HCT116 (cell line): ENCODE measurements at regions not wholly inside any gene's neighbourhood (a gene's known extent, or its start where the extent isn't known, plus 50 kb on each side); places are given as distances from the start of the nearest gene placed in this dataset.

Experiments used
- ATAC-seq: fragments of 200-7000 bp; cut with Tn5 transposase; 2 replicates; pipeline ENCODE4 v1.9.1; 2020; ENCODE audit warnings: mild to moderate bottlenecking, moderate library complexity
- BruUV-seq: library from RNA; stranded (reverse); fragments of 400-500 nt; replicated peaks from 2 replicates; lab custom pipeline; 2021; lab: Mats Ljungman, UMichigan
- CTCF ChIA-PET: fragments of 300-600 bp; sonication (Branson Sonifier 250); formaldehyde crosslinking; loops from one replicate; lab custom pipeline; 2021; ENCODE audit warnings: antibody characterized with exemption; lab: Charles Lee
- POLR2A ChIA-PET: fragments of 300-600, 350-600 bp; sonication (Branson Sonifier 250); formaldehyde crosslinking; loops from one replicate; lab custom pipeline; 2021; ENCODE audit warnings: antibody characterized with exemption; lab: Charles Lee
- RAD21 ChIA-PET, 2 experiments: fragments of 300-600 bp; sonication (Branson Sonifier 250); formaldehyde crosslinking; loops; one replicate each; lab custom pipeline; 2023; ENCODE audit warnings: low total read pairs in 2 of 2; ENCODE audit not compliant: uncharacterized antibody in 2 of 2, unreplicated experiment in 2 of 2, low non-redundant PET in 1 of 2; lab: Charles Lee
- DNase-seq: peaks from one replicate; pipeline ENCODE4 v3.0.0-alpha.2; 2010; ENCODE audit warnings: low read depth, low spot score
- H2AFZ ChIP-seq: fragments of 200-600 bp; shearing (Covaris generic), sonication (generic); 2 replicates; pipeline ENCODE4 v1.6.1; 2017; ENCODE audit warnings: low read depth, mixed run types, mixed read lengths, antibody characterized with exemption, low read length; ENCODE audit not compliant: poor library complexity, severe bottlenecking
- H3K27ac ChIP-seq: 2 replicates; pipeline ENCODE4 v1.5.1; 2012; ENCODE audit warnings: low read depth, low read length
- H3K27me3 ChIP-seq: fragments of 200-600 bp; sonication (generic); 2 replicates; pipeline ENCODE4 v1.6.1; 2016; ENCODE audit warnings: mixed run types, low read length, mixed read lengths; ENCODE audit not compliant: insufficient read depth
- H3K36me3 ChIP-seq, 2 experiments: fragments of 200-500 bp in 1 of 2; fragments of 200-600 bp in 1 of 2; sonication (Bioruptor generic) in 1 of 2; sonication (generic) in 1 of 2; 2 replicates each; pipeline versions ENCODE4 v1.5.1 to v1.6.1; 2014 to 2016; ENCODE audit warnings: low read length in 2 of 2, inconsistent platforms in 1 of 2, mixed read lengths in 1 of 2, mixed run types in 1 of 2; ENCODE audit not compliant: insufficient read depth in 2 of 2, control insufficient read depth in 1 of 2
- H3K4me1 ChIP-seq, 2 experiments: fragments of 200-600 bp in 1 of 2; sonication (generic) in 1 of 2; 2 replicates each; pipeline versions ENCODE4 v1.5.1 to v1.6.1; 2012 to 2017; ENCODE audit warnings: low read length in 2 of 2, inconsistent platforms in 1 of 2, mild to moderate bottlenecking in 1 of 2, mixed read lengths in 1 of 2, mixed run types in 1 of 2, moderate library complexity in 1 of 2; ENCODE audit not compliant: insufficient read depth in 2 of 2, control insufficient read depth in 1 of 2
- H3K4me2 ChIP-seq: fragments of 200-600 bp; sonication (generic); 2 replicates; pipeline ENCODE4 v1.6.1; 2017; ENCODE audit warnings: mixed run types, low read length, mixed read lengths
- H3K4me3 ChIP-seq, 2 experiments: fragments of 200-600 bp in 1 of 2; sonication (generic) in 1 of 2; replicated peaks in 1 of 2; 2 replicates each; pipeline ENCODE4 v1.5.1; 2011 to 2016; ENCODE audit warnings: low read length in 2 of 2, control low read depth in 1 of 2, low read depth in 1 of 2, mild to moderate bottlenecking in 1 of 2, mixed read lengths in 1 of 2, mixed run types in 1 of 2
- H3K79me2 ChIP-seq: fragments of 200-600 bp; sonication (generic); 2 replicates; pipeline ENCODE4 v1.6.1; 2017; ENCODE audit warnings: mild to moderate bottlenecking, mixed run types, low read length, moderate library complexity, mixed read lengths; ENCODE audit not compliant: insufficient read depth
- H3K9ac ChIP-seq: fragments of 200-600 bp; sonication (generic); 2 replicates; pipeline ENCODE4 v1.6.1; 2016; ENCODE audit warnings: low read length, mixed read lengths
- H3K9me2 ChIP-seq: fragments of 200-600 bp; sonication (generic), shearing (Covaris generic); 2 replicates; pipeline ENCODE4 v1.6.1; 2017; ENCODE audit warnings: mixed run types, mild to moderate bottlenecking, moderate library complexity; ENCODE audit not compliant: insufficient read depth
- H3K9me3 ChIP-seq, 2 experiments: fragments of 200-500 bp in 1 of 2; fragments of 200-600 bp in 1 of 2; sonication (Bioruptor generic) in 1 of 2; sonication (generic) in 1 of 2; 2 replicates each; pipeline ENCODE4 v1.6.1; 2014 to 2017; ENCODE audit warnings: low read length in 2 of 2, mixed read lengths in 2 of 2, inconsistent platforms in 1 of 2, low read depth in 1 of 2, mild to moderate bottlenecking in 1 of 2, mixed run types in 1 of 2, moderate library complexity in 1 of 2; ENCODE audit not compliant: control insufficient read depth in 1 of 2, insufficient read depth in 1 of 2
- H4K20me1 ChIP-seq: fragments of 200-600 bp; sonication (generic), shearing (Covaris generic); 2 replicates; pipeline ENCODE4 v1.6.1; 2017; ENCODE audit warnings: mixed run types, mild to moderate bottlenecking, moderate library complexity; ENCODE audit not compliant: insufficient read depth
- EZH2 ChIP-seq: fragments of 200-600 bp; sonication (generic); IDR thresholded peaks from 2 replicates; pipeline ENCODE4 v1.6.1; 2017; ENCODE audit warnings: antibody characterized with exemption, mixed run types
- FOSL1 ChIP-seq: IDR thresholded peaks from 2 replicates; pipeline ENCODE4 v1.6.1; 2012; ENCODE audit warnings: low read depth
- POLR2AphosphoS5 ChIP-seq: IDR thresholded peaks from 2 replicates; pipeline ENCODE4 v1.6.1; 2011; ENCODE audit warnings: mild to moderate bottlenecking, low read depth, low read length, moderate library complexity
- RAD21 ChIP-seq: IDR thresholded peaks from 2 replicates; pipeline ENCODE4 v1.6.1; 2012; ENCODE audit warnings: low read depth, mild to moderate bottlenecking
- SIN3A ChIP-seq: IDR thresholded peaks from 2 replicates; pipeline ENCODE4 v1.6.1; 2012; ENCODE audit warnings: low read depth
- SP1 ChIP-seq: IDR thresholded peaks from 2 replicates; pipeline ENCODE4 v1.6.1; 2012; ENCODE audit warnings: low read depth
- YY1 ChIP-seq: IDR thresholded peaks from 2 replicates; pipeline ENCODE4 v1.6.1; 2011; ENCODE audit warnings: low read length, low read depth, moderate library complexity, mild to moderate bottlenecking; ENCODE audit not compliant: insufficient replicate concordance; ENCODE audit errors: extremely low read depth
- ZFX ChIP-seq: fragments of 450-650 bp; IDR thresholded peaks from 2 replicates; pipeline ENCODE4 v1.6.1; 2017
- intact Hi-C: fragments of 100-400 bp; cut with micrococcal nuclease; formaldehyde crosslinking; loops from 2 replicates; pipeline ENCODE4 v1.10.0; 2022
- TF ChIP-seq, protein P1 (sequence below), 3 experiments: fragments of 200-600 bp in 1 of 3; sonication (generic) in 1 of 3; IDR thresholded peaks in 2 of 3; conservative IDR thresholded peaks in 1 of 3; 2 replicates each; pipeline ENCODE4 v1.5.1; 2012 to 2017; ENCODE audit warnings: low read depth in 2 of 3, low read length in 2 of 3, antibody characterized with exemption in 1 of 3, borderline replicate concordance in 1 of 3, control low read depth in 1 of 3, mild to moderate bottlenecking in 1 of 3, mixed read lengths in 1 of 3, mixed run types in 1 of 3, moderate library complexity in 1 of 3; ENCODE audit not compliant: insufficient read depth in 1 of 3
- TF ChIP-seq, protein P2 (sequence below): IDR thresholded peaks from 2 replicates; pipeline ENCODE4 v1.6.1; 2012

- Histone ChIP-seq H3K4me3 (no peak overlapping the region), H2AFZ (peak overlapping the region; percentile 17), H3K9me3 (no peaks in the 10 kb centered on the region), H3K27me3 (peaks cover 8% of the 10 kb centered on the region; the same call in 1 of the 2 replicates), H4K20me1 (no peaks in the 10 kb centered on the region), H3K4me2 (no peak overlapping the region), H3K27ac (no peak overlapping the region), H3K9me2 (no peaks in the 10 kb centered on the region), H3K9ac (no peak overlapping the region), H3K36me3 (no peaks in the 10 kb centered on the region), H3K79me2 (no peaks in the 10 kb centered on the region), H3K4me1 (peaks cover 6 to 31% of the 10 kb centered on the region in 2 experiments)
- BruUV-seq: no TSS peak
- intact Hi-C loops: no loop called here
- POLR2A ChIA-PET: no interaction called here
- CTCF ChIA-PET: interaction anchor here (0.7 to 1.7 kb wide), 3 partner anchors 9 to 105 kb away, joined by 3 to 4 read pairs (median 4); no protein-coding TSS in a partner anchor
- TF ChIP-seq ZFX (no peak), RAD21 (peak; percentile 22; the same call in 1 of the 2 replicates)
- TF ChIP-seq, protein P1, sequence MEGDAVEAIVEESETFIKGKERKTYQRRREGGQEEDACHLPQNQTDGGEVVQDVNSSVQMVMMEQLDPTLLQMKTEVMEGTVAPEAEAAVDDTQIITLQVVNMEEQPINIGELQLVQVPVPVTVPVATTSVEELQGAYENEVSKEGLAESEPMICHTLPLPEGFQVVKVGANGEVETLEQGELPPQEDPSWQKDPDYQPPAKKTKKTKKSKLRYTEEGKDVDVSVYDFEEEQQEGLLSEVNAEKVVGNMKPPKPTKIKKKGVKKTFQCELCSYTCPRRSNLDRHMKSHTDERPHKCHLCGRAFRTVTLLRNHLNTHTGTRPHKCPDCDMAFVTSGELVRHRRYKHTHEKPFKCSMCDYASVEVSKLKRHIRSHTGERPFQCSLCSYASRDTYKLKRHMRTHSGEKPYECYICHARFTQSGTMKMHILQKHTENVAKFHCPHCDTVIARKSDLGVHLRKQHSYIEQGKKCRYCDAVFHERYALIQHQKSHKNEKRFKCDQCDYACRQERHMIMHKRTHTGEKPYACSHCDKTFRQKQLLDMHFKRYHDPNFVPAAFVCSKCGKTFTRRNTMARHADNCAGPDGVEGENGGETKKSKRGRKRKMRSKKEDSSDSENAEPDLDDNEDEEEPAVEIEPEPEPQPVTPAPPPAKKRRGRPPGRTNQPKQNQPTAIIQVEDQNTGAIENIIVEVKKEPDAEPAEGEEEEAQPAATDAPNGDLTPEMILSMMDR (IDR thresholded peaks at IDR 0.05 in 2 of 3, conservative IDR thresholded peaks at IDR 0.05 in 1 of 3; ENCODE audit: borderline replicate concordance in 1 of 3, insufficient read depth in 1 of 3, low read depth in 2 of 3, low read length in 2 of 3): peak in 2 of 3 experiments; percentile 76 to 85; a peak in 4 of 6 replicates
- DNase-seq (no peak), ATAC-seq (peak; percentile 60)
- RAD21 ChIA-PET: no interaction called here
Observed at GRCh38 chr11:13834463-13834862, 128.1 kb upstream of the SPON1 start.

- no peaks in the 10 kb centered on the region for H4K20me1 ChIP-seq
- CTCF ChIA-PET: interaction anchor here (0.9 kb wide), 1 partner anchor 35 kb away, joined by 3 read pairs; no protein-coding TSS in a partner anchor
- ATAC-seq (peak; percentile 28), DNase-seq (no peak)
- H3K79me2 ChIP-seq: no peaks in the 10 kb centered on the region
- no peak overlapping the region for H3K9ac ChIP-seq
- H3K9me2 ChIP-seq: no peaks in the 10 kb centered on the region
- H3K4me1 ChIP-seq: peaks cover 6 to 31% of the 10 kb centered on the region in 2 experiments
- RAD21 ChIA-PET: no interaction called here
- POLR2A ChIA-PET: no interaction called here
- TF ChIP-seq POLR2AphosphoS5 (no peak), YY1 (no peak), FOSL1 (no peak), SIN3A (no peak), SP1 (no peak), EZH2 (no peak), ZFX (no peak)
- TF ChIP-seq, protein P2, sequence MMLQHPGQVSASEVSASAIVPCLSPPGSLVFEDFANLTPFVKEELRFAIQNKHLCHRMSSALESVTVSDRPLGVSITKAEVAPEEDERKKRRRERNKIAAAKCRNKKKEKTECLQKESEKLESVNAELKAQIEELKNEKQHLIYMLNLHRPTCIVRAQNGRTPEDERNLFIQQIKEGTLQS: no peak
- no peak overlapping the region for H3K4me3 ChIP-seq
- peak overlapping the region; percentile 56 for H3K4me2 ChIP-seq
- H2AFZ ChIP-seq: no peak overlapping the region
- H3K27me3 ChIP-seq: peaks cover 26% of the 10 kb centered on the region; the same call in 1 of the 2 replicates
- H3K36me3 ChIP-seq: no peaks in the 10 kb centered on the region
- intact Hi-C loops: no loop called here
- no peak overlapping the region for H3K27ac ChIP-seq
- H3K9me3 ChIP-seq: no peaks in the 10 kb centered on the region
- BruUV-seq: no TSS peak
Observed at GRCh38 chr11:13836666-13837065, 125.9 kb upstream of the SPON1 start.
